Endothelial cell of umbilical vein (primary cell): ENCODE measurements at regions not wholly inside any gene's neighbourhood (a gene's known extent, or its start where the extent isn't known, plus 50 kb on each side); places are given as distances from the start of the nearest gene placed in this dataset.

ENCODE experiments used
- EZH2 ChIP-seq: IDR thresholded peaks from 2 replicates; pipeline ENCODE4 v1.6.1; 2012; ENCODE audit warnings: borderline replicate concordance, low read depth, mild to moderate bottlenecking, moderate library complexity, low read length, inconsistent platforms; ENCODE audit not compliant: severe bottlenecking
- GATA2 ChIP-seq: IDR thresholded peaks from 2 replicates; pipeline ENCODE4 v1.7.0; 2011; ENCODE audit warnings: low read depth, mild to moderate bottlenecking, moderate library complexity, mixed read lengths, low read length; ENCODE audit not compliant: insufficient read length, insufficient read depth
- JUN ChIP-seq: IDR thresholded peaks from 2 replicates; pipeline ENCODE4 v1.6.1; 2011; ENCODE audit warnings: borderline replicate concordance, low read depth; ENCODE audit not compliant: insufficient read length, insufficient read depth
- MYC ChIP-seq: IDR thresholded peaks from one replicate; pipeline ENCODE4 v1.6.1; 2011; ENCODE audit warnings: mild to moderate bottlenecking, low read depth, low read length
- POLR2A ChIP-seq: IDR thresholded peaks from 2 replicates; pipeline ENCODE4 v1.6.1; 2012; ENCODE audit warnings: low read depth, mild to moderate bottlenecking, control low read depth, low read length
- POLR2AphosphoS5 ChIP-seq: IDR thresholded peaks from 2 replicates; pipeline ENCODE4 v1.6.1; 2012; ENCODE audit warnings: low read depth, mild to moderate bottlenecking, control low read depth, low read length, moderate library complexity; ENCODE audit not compliant: insufficient read depth
- TF ChIP-seq, protein P1 (sequence below), 2 donors: IDR thresholded peaks; 1 replicate in 1 of 2; 2 replicates in 1 of 2; pipeline ENCODE4 v1.5.1; 2011; ENCODE audit warnings: low read length in 2 of 2, mild to moderate bottlenecking in 2 of 2, moderate library complexity in 2 of 2, control low read depth in 1 of 2, inconsistent platforms in 1 of 2, low read depth in 1 of 2; ENCODE audit not compliant: insufficient read depth in 1 of 2; ENCODE audit errors: extremely low read depth in 1 of 2
- TF ChIP-seq, protein P2 (sequence below): IDR thresholded peaks from 2 replicates; pipeline ENCODE4 v1.6.1; 2011; ENCODE audit not compliant: insufficient read depth, insufficient read length

DNA sequence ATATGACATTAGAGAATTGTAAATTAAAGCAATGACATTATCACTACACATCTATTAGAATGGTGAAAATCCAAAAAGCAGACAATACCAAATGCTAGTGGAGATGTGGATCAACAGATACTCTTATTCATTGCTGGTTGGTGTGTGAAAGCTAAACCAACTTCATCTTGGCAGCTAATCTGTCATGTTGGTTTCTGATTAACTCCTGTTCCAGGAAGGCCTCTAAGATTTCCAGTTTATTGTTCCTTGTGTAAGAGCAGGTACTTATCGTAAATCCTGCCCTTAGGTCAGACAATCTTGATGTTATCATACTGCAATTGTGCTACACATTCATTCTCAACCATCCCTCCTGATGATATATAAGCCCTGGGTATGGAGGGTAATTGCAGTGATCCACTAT is 809.0 kb upstream of the DIAPH2 start:
- TF ChIP-seq, protein P1, sequence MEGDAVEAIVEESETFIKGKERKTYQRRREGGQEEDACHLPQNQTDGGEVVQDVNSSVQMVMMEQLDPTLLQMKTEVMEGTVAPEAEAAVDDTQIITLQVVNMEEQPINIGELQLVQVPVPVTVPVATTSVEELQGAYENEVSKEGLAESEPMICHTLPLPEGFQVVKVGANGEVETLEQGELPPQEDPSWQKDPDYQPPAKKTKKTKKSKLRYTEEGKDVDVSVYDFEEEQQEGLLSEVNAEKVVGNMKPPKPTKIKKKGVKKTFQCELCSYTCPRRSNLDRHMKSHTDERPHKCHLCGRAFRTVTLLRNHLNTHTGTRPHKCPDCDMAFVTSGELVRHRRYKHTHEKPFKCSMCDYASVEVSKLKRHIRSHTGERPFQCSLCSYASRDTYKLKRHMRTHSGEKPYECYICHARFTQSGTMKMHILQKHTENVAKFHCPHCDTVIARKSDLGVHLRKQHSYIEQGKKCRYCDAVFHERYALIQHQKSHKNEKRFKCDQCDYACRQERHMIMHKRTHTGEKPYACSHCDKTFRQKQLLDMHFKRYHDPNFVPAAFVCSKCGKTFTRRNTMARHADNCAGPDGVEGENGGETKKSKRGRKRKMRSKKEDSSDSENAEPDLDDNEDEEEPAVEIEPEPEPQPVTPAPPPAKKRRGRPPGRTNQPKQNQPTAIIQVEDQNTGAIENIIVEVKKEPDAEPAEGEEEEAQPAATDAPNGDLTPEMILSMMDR (IDR thresholded peaks at IDR 0.05; ENCODE audit: extremely low read depth in 1 of 2, insufficient read depth in 1 of 2, low read depth in 1 of 2, low read length in 2 of 2), result no peak
- TF ChIP-seq, protein P2, sequence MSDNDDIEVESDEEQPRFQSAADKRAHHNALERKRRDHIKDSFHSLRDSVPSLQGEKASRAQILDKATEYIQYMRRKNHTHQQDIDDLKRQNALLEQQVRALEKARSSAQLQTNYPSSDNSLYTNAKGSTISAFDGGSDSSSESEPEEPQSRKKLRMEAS, result no peak
- TF ChIP-seq MYC, result no peak
- no peak for TF ChIP-seq POLR2A
- TF ChIP-seq EZH2, result no peak
- TF ChIP-seq POLR2AphosphoS5, result no peak
- TF ChIP-seq JUN, result no peak
- TF ChIP-seq GATA2, result no peak
